Mesenchymal stem cell (in vitro differentiated cells and primary cell): ENCODE measurements at regions not wholly inside any gene's neighbourhood (a gene's known extent, or its start where the extent isn't known, plus 50 kb on each side); places are given as distances from the start of the nearest gene placed in this dataset.

Experiments used
- DNase-seq: peaks from one replicate; pipeline ENCODE4 v3.0.0-alpha.2; 2013
- H2AFZ ChIP-seq: one replicate; pipeline ENCODE4 v1.6.1; 2013; ENCODE audit warnings: low read depth, mild to moderate bottlenecking, control low read depth, inconsistent platforms, low read length, moderate library complexity
- H2AK5ac ChIP-seq: 2 replicates; pipeline ENCODE4 v1.6.1; 2013; ENCODE audit warnings: low read length, moderate library complexity, mild to moderate bottlenecking, inconsistent platforms; ENCODE audit not compliant: severe bottlenecking
- H2BK120ac ChIP-seq: one replicate; pipeline ENCODE4 v1.6.1; 2013; ENCODE audit warnings: low read depth, mild to moderate bottlenecking, inconsistent platforms, low read length, moderate library complexity
- H2BK12ac ChIP-seq, 2 experiments: one replicate each; pipeline ENCODE4 v1.6.1; 2013; ENCODE audit warnings: inconsistent platforms in 2 of 2, low read length in 2 of 2, mild to moderate bottlenecking in 2 of 2, moderate library complexity in 2 of 2, control low read depth in 1 of 2
- H2BK15ac ChIP-seq: one replicate; pipeline ENCODE4 v1.6.1; 2013; ENCODE audit warnings: mild to moderate bottlenecking, low read depth, inconsistent platforms; ENCODE audit not compliant: poor library complexity, severe bottlenecking
- H2BK5ac ChIP-seq: 2 replicates; pipeline ENCODE4 v1.6.1; 2013; ENCODE audit warnings: low read depth, mild to moderate bottlenecking, low read length, control low read depth, inconsistent platforms; ENCODE audit not compliant: poor library complexity, severe bottlenecking
- H3K14ac ChIP-seq, 2 experiments: one replicate each; pipeline ENCODE4 v1.6.1; 2013; ENCODE audit warnings: inconsistent platforms in 2 of 2, low read length in 2 of 2, control low read depth in 1 of 2, mild to moderate bottlenecking in 1 of 2, moderate library complexity in 1 of 2
- H3K18ac ChIP-seq, 2 experiments: one replicate each; pipeline ENCODE4 v1.6.1; 2013; ENCODE audit warnings: inconsistent platforms in 2 of 2, low read length in 2 of 2, control low read depth in 1 of 2, low read depth in 1 of 2, mild to moderate bottlenecking in 1 of 2
- H3K23ac ChIP-seq, 2 experiments: one replicate each; pipeline ENCODE4 v1.6.1; 2013; ENCODE audit warnings: inconsistent platforms in 2 of 2, low read length in 2 of 2, mild to moderate bottlenecking in 2 of 2, moderate library complexity in 2 of 2, control low read depth in 1 of 2
- H3K27ac ChIP-seq: 2 replicates; pipeline ENCODE4 v1.5.1; 2013; ENCODE audit warnings: mild to moderate bottlenecking, moderate library complexity, low read length, control low read depth, inconsistent platforms; ENCODE audit not compliant: poor library complexity, severe bottlenecking
- H3K27me3 ChIP-seq, 2 experiments: 2 replicates each; pipeline versions ENCODE4 v1.6.1 to v1.7.0; 2013; ENCODE audit warnings: low read length in 2 of 2, mild to moderate bottlenecking in 2 of 2, moderate library complexity in 2 of 2, control low read depth in 1 of 2, inconsistent platforms in 1 of 2; ENCODE audit not compliant: control insufficient read depth in 1 of 2, insufficient read depth in 1 of 2
- H3K36me3 ChIP-seq, 2 experiments: 2 replicates each; pipeline versions ENCODE4 v1.6.1 to v1.7.0; 2013; ENCODE audit warnings: low read length in 2 of 2, control low read depth in 1 of 2, inconsistent platforms in 1 of 2, low read depth in 1 of 2, mild to moderate bottlenecking in 1 of 2; ENCODE audit not compliant: insufficient read depth in 2 of 2, control insufficient read depth in 1 of 2
- H3K4ac ChIP-seq, 2 experiments: one replicate each; pipeline ENCODE4 v1.6.1; 2013; ENCODE audit warnings: inconsistent platforms in 2 of 2, low read length in 2 of 2, mild to moderate bottlenecking in 2 of 2, moderate library complexity in 2 of 2, control low read depth in 1 of 2, low read depth in 1 of 2
- H3K4me1 ChIP-seq: 2 replicates; pipeline ENCODE4 v1.6.1; 2013; ENCODE audit warnings: low read depth, low read length, control low read depth; ENCODE audit not compliant: control insufficient read depth, insufficient read depth
- H3K4me2 ChIP-seq: 2 replicates; pipeline ENCODE4 v1.6.1; 2013; ENCODE audit warnings: low read length, mild to moderate bottlenecking, inconsistent platforms; ENCODE audit not compliant: poor library complexity, severe bottlenecking
- H3K4me3 ChIP-seq, 2 experiments: 2 replicates each; pipeline versions ENCODE4 v1.5.1 to v1.7.0; 2013; ENCODE audit warnings: low read length in 2 of 2, mild to moderate bottlenecking in 2 of 2, control low read depth in 1 of 2, low read depth in 1 of 2; ENCODE audit not compliant: insufficient read depth in 1 of 2
- H3K79me1 ChIP-seq: replicated peaks from 2 replicates; pipeline ENCODE4 v1.6.1; 2013; ENCODE audit warnings: mild to moderate bottlenecking, control low read depth, low read length, inconsistent platforms; ENCODE audit not compliant: poor library complexity, severe bottlenecking
- H3K9ac ChIP-seq: 2 replicates; pipeline ENCODE4 v1.7.0; 2013; ENCODE audit warnings: mild to moderate bottlenecking, low read length, moderate library complexity
- H3K9me3 ChIP-seq: 2 replicates; pipeline ENCODE4 v1.7.0; 2013; ENCODE audit warnings: mild to moderate bottlenecking, low read length; ENCODE audit not compliant: control insufficient read depth
- H4K8ac ChIP-seq: one replicate; pipeline ENCODE4 v1.6.1; 2013; ENCODE audit warnings: inconsistent platforms, mild to moderate bottlenecking, low read length, moderate library complexity
- H4K91ac ChIP-seq: one replicate; pipeline ENCODE4 v1.6.1; 2013; ENCODE audit warnings: mild to moderate bottlenecking, low read length, inconsistent platforms
- WGBS: methylation state at CpG from one replicate; pipeline ENCODE4 v1.1.7; 2013; ENCODE audit warnings: mixed read lengths; 5-methylcytosine and 5-hydroxymethylcytosine counted together

- Histone ChIP-seq H3K27ac (no peak overlapping the region), H2BK12ac (no peak overlapping the region), H3K23ac (no peak overlapping the region), H2BK120ac (no peak overlapping the region), H2BK5ac (no peak overlapping the region), H3K14ac (no peak overlapping the region), H3K9me3 (no peaks in the 10 kb centered on the region), H4K8ac (no peak overlapping the region), H3K4ac (no peak overlapping the region), H3K9ac (no peak overlapping the region), H2AFZ (no peak overlapping the region), H3K27me3 (no peaks in the 10 kb centered on the region), H3K4me1 (no peaks in the 10 kb centered on the region), H2AK5ac (no peak overlapping the region), H3K36me3 (no peaks in the 10 kb centered on the region), H3K79me1 (no peaks in the 10 kb centered on the region), H4K91ac (no peak overlapping the region), H3K4me3 (no peak overlapping the region), H3K18ac (no peak overlapping the region), H2BK15ac (no peak overlapping the region), H3K4me2 (no peak overlapping the region)
- 81% methylated on average over 1 of the region's 5 CpGs for WGBS
- DNase-seq, result no peak
These were observed 1012.4 kb downstream of the CDH18 start for GRCh38 chr5:18975624-18976023.

GRCh38 chr5:18977880-18978279 lies 1010.1 kb downstream of the CDH18 start:
- no peaks in the 10 kb centered on the region for H3K79me1 ChIP-seq
- H2AFZ ChIP-seq, result no peak overlapping the region
- no CpG with 5 or more reads among the region's 1 CpG for WGBS
- DNase-seq, result no peak
- no peak overlapping the region for H3K14ac ChIP-seq
- no peak overlapping the region for H3K18ac ChIP-seq
- no peak overlapping the region for H2BK12ac ChIP-seq
- no peak overlapping the region for H2BK120ac ChIP-seq
- H2BK15ac ChIP-seq, result no peak overlapping the region
- H3K27ac ChIP-seq, result no peak overlapping the region
- H3K27me3 ChIP-seq, result no peaks in the 10 kb centered on the region
- H3K9ac ChIP-seq, result no peak overlapping the region
- no peak overlapping the region for H3K4ac ChIP-seq
- no peak overlapping the region for H3K4me2 ChIP-seq
- H2BK5ac ChIP-seq, result no peak overlapping the region
- H3K9me3 ChIP-seq, result peaks cover 5% of the 10 kb centered on the region
- H4K91ac ChIP-seq, result no peak overlapping the region
- H4K8ac ChIP-seq, result no peak overlapping the region
- H3K4me1 ChIP-seq, result no peaks in the 10 kb centered on the region
- no peak overlapping the region for H3K4me3 ChIP-seq
- H3K23ac ChIP-seq, result no peak overlapping the region
- H2AK5ac ChIP-seq, result no peak overlapping the region
- H3K36me3 ChIP-seq, result no peaks in the 10 kb centered on the region

DNA sequence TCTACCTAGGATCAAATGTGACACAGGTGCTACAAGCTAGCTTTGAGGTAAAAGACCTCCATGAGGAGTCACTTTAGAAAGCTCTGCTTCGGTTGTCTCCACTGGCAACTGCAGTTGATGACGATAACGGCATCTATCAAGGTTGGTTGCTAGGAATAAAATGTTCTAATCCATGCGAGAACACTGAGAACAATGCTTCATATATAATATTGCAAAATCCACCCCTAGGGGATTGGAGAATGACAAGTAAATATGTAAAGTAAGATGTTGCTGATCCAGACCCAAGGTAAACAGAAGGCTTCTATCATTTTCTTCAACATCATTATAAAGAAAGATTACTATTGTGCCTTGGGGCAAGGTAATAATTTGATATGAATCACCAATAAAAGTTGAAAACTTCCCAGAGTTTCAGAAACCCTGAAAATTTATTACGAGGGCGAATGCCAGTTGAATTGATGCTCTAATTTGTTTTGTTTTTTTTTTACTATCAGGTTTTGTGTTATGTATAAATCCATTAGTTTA lies 1003.4 kb downstream of the CDH18 start:
- Histone ChIP-seq H3K9ac (no peak overlapping the region), H3K36me3 (no peaks in the 10 kb centered on the region), H3K4ac (no peak overlapping the region), H4K8ac (no peak overlapping the region), H2AK5ac (no peak overlapping the region), H2BK15ac (no peak overlapping the region), H3K9me3 (peaks cover 7% of the 10 kb centered on the region), H2BK12ac (no peak overlapping the region), H3K79me1 (no peaks in the 10 kb centered on the region), H4K91ac (no peak overlapping the region), H3K4me1 (no peaks in the 10 kb centered on the region), H3K27ac (no peak overlapping the region), H3K14ac (no peak overlapping the region), H3K27me3 (no peaks in the 10 kb centered on the region), H3K23ac (no peak overlapping the region), H3K4me2 (no peak overlapping the region), H3K4me3 (no peak overlapping the region), H2BK120ac (no peak overlapping the region), H2AFZ (no peak overlapping the region), H3K18ac (no peak overlapping the region), H2BK5ac (no peak overlapping the region)
- no peak for DNase-seq
- 80% methylated on average over 2 of the region's 6 CpGs for WGBS

DNA sequence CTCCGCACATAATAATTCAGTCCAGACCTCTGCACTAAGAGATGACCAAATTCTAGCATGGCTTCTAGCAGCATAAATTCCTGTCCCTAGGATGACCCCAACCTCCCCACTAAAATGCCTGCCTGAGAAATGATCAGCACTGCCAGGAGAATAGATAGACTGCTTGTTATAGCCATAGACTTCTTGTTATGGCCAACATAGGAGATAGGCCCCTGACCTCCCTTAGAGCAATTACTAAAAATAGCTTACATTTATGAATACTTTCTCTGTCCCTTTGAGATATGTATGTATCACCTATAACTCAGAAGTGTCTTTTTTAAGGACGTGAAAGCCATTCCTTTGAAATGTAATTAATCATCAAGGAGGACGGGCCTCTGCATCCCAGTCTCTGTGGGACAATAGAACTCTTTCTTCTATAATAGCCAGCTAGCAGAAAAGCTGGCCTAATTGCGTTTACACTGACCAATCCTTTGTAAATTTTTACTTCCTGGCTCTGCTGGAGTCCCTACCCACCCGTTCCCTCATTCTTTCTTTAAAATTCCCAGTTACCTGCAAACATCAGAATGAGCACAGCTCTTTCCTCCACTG lies 1002.7 kb downstream of the CDH18 start:
- H3K9me3 ChIP-seq, result peaks cover 7% of the 10 kb centered on the region
- no peak overlapping the region for H2BK5ac ChIP-seq
- WGBS, result 65% methylated on average over 4 of the region's 5 CpGs
- no peak overlapping the region for H4K91ac ChIP-seq
- no peak overlapping the region for H2BK12ac ChIP-seq
- H2AK5ac ChIP-seq, result no peak overlapping the region
- H3K27me3 ChIP-seq, result no peaks in the 10 kb centered on the region
- H3K4me1 ChIP-seq, result no peaks in the 10 kb centered on the region
- no peaks in the 10 kb centered on the region for H3K36me3 ChIP-seq
- no peak overlapping the region for H3K4ac ChIP-seq
- no peak overlapping the region for H3K23ac ChIP-seq
- no peaks in the 10 kb centered on the region for H3K79me1 ChIP-seq
- H3K4me3 ChIP-seq, result no peak overlapping the region
- H3K27ac ChIP-seq, result no peak overlapping the region
- no peak overlapping the region for H3K9ac ChIP-seq
- no peak overlapping the region for H3K18ac ChIP-seq
- H2BK15ac ChIP-seq, result no peak overlapping the region
- no peak overlapping the region for H2BK120ac ChIP-seq
- DNase-seq, result no peak
- no peak overlapping the region for H3K4me2 ChIP-seq
- H2AFZ ChIP-seq, result no peak overlapping the region
- no peak overlapping the region for H3K14ac ChIP-seq
- no peak overlapping the region for H4K8ac ChIP-seq
